ENCODE measurements at regions not wholly inside any gene's neighbourhood (a gene's known extent, or its start where the extent isn't known, plus 50 kb on each side); places are given as distances from the start of the nearest gene placed in this dataset.
"Not testable (repeated sequence)": the region's sequence is repeated elsewhere in the genome, so short reads cannot be mapped to it uniquely, and the experiment has no call there.

DNA sequence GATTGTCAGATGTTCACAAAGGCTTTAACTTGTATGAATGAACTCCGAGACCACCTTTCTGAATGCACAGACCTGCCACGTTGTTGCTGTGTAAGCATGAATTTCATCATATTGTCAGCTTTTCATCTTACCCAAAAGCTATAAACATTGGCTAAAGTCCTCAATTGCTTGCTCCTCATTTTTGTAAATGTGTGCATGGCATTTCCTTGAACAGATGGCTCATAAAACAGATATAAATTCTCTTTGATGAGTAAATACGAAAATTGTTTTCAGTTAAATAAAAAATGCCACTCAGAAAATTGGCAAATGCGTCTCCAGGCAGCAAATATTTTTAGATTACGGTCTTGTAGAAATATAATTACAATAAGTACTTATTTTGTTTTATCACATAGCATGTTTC is 226.0 kb upstream of the NDN start:
- no peak for DNase-seq (ENCODE audit: low read depth in 2 of 3, low spot score in 2 of 3)

DNA sequence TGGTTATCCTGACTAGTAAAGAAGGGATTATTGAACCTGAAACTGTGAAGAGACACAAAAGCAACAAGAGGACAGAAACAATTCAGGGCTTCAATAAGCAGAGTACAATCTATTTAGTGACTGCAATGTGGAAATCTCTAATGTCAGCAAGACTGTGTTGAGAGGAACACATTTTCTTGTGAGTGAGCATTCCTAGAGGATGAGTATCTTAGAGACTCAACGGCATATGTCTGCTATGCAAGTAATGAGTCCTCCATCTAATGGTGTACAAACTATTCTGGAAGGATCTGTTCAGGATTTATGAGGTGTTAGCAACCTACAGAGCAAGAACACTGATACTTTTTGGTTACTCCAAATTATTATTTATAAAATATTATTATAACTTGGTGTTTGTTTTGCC is 226.5 kb upstream of the NDN start:
- no peak for DNase-seq (ENCODE audit: low read depth in 2 of 3, low spot score in 2 of 3)

DNA sequence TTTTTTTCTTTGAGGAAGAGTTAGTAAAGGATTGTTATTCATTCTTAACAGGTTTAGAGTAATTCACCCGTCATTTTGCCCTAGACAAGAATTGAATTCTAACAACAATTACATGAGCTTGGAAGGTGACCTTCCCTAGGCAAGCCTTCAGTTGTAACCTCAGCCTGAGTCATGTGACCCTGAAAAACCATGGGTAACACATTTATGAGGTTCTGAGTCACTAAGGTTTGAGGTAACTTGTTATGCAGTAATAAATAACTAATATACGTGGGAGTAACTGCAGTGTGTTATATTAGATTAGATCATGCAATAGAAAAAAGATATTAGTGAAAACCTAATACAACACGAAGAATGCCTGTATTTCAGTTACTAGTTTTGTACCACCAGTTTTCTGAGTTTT is 237.6 kb upstream of the NDN start:
- DNase-seq (ENCODE audit: low read depth in 2 of 3, low spot score in 2 of 3) = no peak

DNA sequence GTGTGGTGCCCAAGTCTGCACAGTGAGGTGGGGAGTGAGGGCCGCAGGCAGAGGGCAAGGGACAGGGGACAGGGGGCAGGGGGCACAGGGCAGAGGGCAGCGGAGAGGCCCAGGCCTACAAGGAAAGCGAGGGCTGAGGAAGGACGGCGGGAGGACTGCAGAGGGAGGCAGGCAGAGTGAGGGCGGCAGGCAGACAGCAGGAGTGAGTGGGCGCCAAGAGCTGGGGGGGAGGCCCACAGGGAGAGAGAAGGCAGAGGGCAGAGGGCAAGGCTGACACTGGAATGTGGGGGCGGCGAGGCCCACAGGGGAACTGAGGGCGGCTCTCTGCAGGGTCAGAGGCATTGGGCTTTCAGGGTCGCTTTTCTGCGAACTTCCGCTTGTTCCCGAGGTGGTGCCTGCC is 267.8 kb upstream of the NDN start:
- DNase-seq (ENCODE audit: low read depth in 2 of 3, low spot score in 2 of 3) = no peak

DNA sequence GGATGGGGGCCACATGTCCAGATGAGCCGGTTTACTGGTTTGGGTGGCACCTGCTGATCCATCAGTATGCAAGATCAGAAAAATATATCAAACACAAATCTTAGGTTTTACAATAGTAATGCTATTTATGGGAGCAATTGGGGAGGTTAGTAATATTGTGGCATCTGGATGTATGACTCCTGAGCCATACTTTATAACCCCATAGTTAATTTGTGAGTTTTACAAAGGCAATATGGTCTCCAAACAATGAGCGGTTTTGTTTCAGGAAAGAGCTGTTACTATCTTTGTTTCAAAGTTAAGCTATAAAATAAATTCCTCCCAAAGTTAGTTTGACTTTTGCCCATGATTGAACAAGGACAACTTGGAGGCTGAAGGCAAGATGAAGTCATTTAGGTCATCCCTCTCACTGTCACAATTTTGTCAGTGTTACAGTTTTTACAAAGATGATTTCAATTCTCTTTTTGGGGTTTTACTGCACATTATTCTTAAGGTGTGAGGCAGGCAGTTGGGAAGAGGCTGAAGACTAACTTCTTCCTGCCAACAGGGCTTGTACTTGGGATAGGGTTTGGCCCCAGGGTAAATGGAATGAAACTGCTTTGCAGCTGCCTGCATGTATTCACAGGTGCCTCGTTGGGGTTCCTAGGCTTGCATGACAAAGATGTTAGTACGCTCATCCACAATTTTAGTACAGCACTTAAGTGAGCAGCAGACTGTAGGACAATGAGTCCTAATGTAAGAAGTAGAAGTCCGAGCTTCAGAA is 296.6 kb upstream of the NDN start:
- no peak for DNase-seq (ENCODE audit: low read depth in 2 of 3, low spot score in 2 of 3)

DNA sequence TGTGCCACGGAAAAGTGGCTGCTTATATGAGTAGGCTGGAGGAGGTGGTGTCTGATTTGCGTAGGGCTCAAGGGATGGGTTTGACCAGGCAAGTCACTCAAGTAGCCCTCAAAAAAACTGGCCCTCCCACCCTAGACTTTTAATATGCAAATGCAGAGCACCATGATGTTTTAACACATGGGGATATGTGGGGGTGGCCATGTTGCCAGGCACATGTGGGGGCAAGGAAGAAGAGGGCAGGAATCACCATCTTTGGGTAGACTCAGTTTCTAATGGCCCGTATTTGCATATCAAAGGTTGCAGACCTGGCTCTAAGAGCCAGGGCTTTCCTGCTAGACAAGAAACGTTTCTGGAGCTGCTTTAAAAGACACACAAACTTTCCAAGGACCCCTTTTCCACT is 307.2 kb upstream of the NDN start:
- no peak for DNase-seq (ENCODE audit: low read depth in 2 of 3, low spot score in 2 of 3)

DNA sequence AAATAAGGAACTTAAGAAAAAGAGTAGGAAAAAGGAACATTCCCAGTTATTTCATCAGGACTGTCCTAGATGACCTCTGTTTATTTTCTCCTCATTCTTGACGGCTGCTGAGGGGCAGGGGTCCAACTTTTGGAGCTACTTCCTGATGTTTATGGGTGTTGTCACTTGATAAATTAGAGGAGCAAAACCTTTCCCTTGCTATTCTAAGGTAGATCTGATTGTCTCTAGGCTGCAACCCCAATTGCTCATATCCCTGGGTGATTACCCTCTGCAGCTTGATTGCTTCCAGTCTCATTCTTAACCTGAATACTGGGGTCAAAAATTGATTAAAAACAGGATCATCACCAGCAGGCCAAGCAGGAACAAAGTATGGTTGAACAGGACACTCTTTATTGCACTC is 311.0 kb upstream of the NDN start:
- DNase-seq (ENCODE audit: low read depth in 2 of 3, low spot score in 2 of 3) = no peak

DNA sequence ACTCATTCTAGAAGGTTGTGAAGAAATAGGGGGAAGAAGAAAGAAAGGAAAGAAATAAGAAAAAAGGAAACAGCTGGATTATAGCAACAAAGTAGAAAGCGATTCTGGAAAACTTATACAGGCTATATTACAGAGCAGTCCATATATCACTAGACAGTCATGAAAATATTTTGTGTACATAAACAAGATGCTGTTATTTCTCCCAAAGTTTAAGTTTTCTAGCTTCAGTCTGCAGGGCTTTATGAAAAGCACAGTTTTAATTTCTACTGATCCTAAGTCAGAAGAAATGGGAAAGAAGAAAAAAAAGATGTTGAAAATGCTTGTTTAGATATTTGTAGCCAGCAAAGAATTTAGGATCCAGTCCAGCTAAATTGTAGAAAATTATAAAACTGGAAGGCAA is 321.4 kb upstream of the NDN start:
- no peak for DNase-seq (ENCODE audit: low read depth in 2 of 3, low spot score in 2 of 3)

DNA sequence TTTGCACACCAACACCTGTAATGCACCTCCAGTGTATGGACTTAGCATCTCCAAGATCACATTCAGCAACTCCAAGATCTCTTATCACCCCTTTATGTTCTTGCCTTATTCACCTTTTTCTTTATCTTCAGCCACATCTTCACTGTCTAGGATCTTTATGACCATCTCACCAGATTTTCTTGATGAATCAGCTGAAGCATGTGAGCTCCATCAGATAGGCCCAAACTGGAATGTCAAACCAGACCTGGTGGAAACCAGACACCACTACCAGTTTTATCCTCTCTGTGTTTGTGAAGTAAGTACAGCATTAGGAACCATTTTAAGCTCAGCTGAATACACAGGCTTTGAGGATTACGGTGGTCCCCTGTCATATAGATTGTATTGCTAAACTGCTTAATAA is 330.4 kb upstream of the NDN start:
- no peak for DNase-seq (ENCODE audit: low read depth in 2 of 3, low spot score in 2 of 3)

DNA sequence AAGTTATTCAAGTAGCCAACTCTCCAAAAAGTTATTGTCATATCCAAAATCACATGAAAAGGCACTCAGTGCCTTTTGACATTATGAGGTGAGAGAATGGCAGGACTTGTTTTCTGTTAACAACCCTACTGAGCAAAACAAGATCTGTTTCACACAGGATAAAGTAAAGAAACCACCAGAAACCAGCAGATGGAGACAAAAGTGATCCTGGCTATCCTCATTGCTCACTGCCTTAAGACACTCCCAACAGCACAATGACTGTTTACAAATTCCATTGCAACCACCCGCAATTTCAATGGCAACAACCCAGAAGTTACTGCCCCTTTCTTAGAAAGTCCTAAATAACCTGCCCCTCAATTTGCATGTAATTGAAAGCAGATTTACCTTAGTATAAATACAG is 352.6 kb upstream of the NDN start:
- no peak for DNase-seq (ENCODE audit: low read depth in 2 of 3, low spot score in 2 of 3)

DNA sequence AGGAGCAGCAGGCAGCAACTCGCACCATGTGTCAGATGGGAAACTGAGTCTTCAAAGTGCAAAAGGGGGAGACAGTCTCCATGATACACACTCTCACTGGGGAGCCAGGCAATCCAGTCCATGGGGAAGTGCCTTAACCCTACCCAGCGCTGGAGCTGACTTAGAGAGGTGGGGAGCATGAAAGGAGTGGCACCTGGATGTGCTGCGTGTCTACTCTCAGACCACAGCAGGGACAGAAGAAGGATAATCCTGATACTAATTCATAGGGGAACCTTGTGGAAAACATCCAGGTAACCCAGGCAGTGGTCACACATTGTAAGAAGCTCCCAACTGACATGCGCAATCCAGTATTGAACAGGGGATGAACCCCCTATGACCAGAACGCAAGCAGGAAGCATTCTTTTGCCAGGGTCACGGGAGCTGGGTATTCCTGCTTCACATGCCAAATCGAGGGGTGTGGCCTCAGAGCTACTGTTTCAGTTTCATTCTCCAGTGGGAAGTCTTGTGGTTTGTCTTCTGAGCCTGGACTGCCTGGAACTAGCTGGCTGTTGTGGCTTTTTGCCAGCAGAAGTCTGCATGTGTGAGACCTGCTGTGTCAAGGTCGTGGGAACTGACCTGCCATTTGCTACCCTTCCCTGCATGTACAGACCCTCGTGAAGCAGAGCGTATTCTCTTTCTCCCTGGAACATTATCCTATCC is 367.6 kb upstream of the NDN start:
- DNase-seq (ENCODE audit: low read depth in 2 of 3, low spot score in 2 of 3) = no peak

DNA sequence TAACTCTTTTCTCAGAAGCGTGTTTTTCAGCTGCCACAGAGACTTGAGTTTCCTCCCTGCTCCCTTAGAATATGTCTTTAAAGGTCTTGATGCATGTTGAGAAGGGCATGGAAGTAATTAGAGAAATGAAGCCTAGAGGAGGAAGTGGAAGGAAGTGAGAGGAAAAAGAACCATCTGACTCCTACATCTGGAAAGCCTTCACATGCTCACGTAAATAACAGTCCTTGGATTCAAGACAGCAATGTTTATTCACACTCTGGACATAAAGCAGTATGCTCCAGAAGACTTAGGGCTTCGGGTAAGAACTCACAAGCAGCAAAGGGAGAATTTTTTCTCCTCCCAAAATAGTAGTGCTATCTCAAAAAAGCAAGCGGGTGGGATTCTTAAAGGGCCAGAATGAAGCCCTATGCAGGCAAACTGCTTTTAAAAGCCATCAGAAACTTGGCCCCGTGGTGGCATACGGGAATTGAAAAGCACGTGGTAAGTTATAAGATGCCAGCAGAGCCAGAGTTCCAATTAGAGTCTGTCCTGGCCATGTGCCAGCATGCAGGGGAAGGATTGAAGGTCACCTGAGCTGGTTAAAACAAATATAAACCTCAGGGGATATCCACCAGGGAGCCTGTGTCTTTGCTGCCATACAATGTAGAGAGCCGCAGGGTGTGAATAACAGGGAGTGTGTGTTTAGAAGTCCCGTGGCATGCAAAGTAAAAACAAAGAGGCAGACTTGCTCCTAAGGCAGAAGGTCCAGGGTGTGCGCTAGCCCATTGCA is 380.8 kb upstream of the NDN start:
- DNase-seq (ENCODE audit: low read depth in 2 of 3, low spot score in 2 of 3) = no peak

DNA sequence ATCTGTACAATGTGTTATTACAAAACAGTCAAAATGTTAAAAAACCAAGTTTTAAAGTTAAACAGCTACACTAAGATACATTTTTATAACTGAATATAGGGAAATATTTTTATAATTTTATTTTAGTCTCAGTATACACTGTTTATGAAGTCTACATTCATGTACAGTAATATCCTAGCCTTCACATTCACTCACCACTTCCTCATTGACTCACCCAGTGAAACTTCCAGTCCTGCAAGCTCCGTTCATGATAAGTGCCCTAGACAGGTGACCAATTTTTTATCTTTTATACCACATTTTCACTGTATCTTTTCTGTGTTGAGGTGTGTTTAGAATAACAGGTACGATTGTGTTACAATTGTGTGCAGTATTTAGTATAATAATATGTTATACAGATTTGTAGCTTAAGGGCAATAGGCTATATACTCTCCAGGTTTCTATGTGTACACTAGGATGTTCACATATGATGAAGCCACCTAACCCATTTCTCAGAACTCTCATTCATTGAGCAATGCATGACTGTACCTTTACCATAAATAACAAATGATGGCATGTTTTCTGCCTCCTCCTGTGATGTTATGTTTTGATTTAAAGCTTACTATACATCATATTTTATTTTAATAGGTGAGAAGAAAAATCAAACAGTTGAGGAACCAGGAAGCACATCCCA is 388.4 kb upstream of the NDN start:
- no peak for DNase-seq (ENCODE audit: low read depth in 2 of 3, low spot score in 2 of 3)

DNA sequence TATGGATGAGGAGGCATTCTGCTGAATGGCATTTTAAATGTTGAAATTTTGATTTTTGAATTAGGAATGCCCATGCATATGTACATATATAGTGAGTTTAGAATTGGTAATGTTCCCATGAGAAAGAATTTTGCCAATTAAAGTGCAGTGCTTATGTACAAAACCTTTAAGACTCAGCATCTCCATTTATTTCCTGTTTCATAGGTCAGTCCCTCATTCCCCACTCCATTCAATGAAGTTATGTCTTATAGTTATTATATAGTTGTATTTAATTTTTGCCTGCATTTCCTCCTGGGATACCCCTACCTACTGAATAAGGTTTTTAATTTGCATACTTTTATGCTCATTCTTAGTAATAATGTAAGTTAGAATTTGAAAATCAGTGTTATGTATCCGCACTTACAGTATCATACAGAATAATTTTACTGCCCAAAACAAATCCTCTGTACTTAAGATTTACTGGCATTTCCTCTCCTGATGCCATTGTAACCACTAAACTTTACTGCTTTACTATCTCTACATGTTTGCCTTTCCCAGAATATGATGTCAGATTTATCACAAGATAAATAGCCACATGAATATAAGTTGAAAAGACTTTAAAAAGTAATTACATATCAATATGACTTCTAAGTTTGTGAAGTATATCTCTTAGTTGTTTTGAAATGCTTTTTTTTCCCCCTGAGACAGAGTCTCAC is 389.1 kb upstream of the NDN start:
- DNase-seq (ENCODE audit: low read depth in 2 of 3, low spot score in 2 of 3) = no peak

DNA sequence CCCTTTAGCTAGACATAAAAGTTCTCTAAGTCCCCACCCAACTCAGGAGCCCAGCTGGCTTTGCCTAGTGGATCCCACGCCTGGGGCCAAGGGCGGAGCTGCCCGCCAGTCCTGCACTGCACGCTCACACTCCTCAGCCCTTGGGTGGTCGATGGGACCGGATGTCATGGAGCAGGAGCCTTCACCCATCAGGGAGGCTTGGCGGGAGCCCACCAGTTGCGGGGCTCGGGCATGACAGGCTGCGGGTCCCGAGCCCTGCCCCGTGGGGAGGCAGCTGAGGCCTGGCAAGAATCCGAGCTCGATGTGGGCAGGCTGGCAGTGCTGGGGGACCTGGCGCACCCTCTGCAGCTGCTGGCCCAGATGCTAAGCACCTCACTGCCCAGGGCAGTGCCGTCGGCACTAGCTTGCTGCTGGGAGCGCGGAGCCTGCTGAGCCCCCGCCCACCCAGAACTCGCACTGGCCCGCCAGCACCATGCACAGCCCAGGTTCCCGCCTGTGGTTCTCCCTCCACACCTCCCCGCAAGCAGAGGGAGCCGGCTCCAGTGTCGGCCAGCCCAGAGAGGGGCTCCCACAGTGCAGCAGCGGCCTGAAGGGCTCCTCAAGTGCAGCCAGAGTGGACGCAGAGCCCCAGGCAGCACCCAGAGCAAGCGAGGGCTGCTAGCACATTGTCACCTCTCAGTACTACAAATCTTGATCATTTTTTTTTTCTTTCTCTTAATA is 391.4 kb upstream of the NDN start:
- DNase-seq (ENCODE audit: low read depth in 2 of 3, low spot score in 2 of 3) = no peak

DNA sequence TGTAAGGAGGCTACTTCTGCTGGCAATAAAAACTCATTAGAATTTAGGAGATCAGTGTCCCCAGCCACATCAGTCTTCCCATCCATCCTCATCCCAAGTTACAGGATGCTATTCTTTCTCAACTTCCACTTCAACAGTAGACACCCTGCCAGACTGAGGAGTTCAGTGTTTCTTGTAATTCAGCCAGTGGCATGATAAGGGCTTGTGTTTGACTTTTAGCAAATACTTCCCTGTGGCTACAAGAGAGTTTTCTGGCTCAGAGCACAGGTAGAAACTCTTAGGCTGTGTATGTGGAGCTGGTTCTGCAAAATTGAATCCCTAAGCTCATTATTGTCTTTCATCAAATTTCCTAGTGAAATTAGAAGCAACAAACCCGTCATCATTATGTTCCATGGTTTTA is 401.8 kb upstream of the NDN start:
- not testable (repeated sequence) for DNase-seq (ENCODE audit: low read depth in 2 of 3, low spot score in 2 of 3)

DNA sequence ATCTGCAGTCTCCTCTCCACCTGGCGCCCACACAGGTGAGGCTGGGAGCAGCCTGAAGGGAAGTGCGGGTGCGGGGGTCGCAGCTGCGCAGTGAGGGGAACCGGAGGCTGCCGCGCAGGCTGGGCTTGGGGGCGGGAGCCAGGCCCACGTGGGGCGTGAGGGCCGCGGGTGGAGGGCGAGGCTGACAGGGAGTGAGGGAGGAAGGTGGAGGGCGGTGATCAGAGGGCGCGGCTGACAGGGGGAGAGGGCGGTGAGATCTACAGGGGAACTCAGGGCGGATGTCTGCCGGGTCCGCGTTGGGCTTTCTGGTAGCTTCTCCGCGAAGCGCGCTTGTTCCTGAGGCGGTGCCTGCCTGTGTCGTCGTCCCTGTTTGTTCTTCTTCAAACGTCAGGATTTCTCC is 414.4 kb upstream of the NDN start:
- DNase-seq (ENCODE audit: low read depth in 2 of 3, low spot score in 2 of 3) = not testable (repeated sequence)

DNA sequence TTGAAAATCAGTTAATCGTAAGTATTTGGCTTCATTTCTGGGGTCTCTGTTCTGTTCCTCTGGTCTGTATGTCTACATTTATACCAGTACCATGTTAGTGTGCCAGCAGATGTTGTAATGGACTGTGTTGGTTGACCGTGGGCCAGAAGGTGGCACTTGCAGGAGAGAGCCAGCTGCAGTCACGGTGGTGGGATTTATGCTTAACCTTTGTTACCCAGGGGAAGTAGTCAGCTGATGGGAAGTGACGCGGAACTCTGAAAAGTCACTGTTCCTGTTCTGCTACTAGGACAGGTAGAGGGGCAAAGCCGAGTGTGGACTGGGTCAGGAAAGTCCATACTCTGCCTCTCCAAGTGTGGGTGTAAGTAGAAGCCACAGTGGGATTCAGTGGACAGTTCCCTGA is 420.4 kb upstream of the NDN start:
- DNase-seq (ENCODE audit: low read depth in 2 of 3, low spot score in 2 of 3) = not testable (repeated sequence)

DNA sequence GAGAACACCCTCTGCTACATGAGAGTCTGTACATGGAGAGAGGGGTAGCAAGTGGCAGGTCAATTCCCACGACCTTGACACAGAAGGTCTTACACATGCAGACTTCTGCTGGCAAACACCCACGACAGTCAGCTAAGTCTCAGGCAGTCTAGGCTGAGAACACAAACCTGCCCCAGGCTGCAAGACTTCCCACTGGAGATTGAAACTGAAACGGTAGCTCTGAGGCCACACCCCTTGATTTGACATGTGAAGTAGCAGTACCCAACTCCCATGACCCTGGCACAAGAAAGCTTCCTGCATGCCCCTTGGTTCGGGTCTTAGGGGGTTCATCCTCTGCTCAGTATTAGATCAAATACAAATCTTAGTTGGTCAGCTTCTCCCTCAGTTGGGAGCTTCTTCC is 420.8 kb upstream of the NDN start:
- not testable (repeated sequence) for DNase-seq (ENCODE audit: low read depth in 2 of 3, low spot score in 2 of 3)

DNA sequence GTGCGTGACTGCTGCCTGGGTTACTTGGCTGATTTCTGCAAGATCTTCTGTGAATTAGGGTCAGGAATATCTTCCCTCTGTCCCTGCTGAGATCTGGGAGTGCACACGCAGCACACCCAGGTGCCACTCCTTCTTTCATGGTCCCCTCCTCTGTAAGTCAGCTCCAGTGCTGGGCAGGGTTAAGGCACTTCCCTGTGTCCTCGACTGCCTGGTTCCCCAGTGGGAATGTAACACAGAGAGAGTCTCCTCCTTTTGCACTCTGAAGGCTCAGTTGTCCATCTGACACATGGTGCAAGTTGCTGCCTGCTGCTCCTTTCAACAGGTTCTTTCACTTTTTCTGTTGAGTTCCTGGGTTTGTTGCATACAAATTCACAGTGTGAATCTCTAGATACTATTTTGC is 421.2 kb upstream of the NDN start:
- DNase-seq (ENCODE audit: low read depth in 2 of 3, low spot score in 2 of 3) = not testable (repeated sequence)

Measured in hematopoietic multipotent progenitor cell (in vitro differentiated cells).